OCI-LY1 (cell line): ENCODE measurements at regions not wholly inside any gene's neighbourhood (a gene's known extent, or its start where the extent isn't known, plus 50 kb on each side); places are given as distances from the start of the nearest gene placed in this dataset.

Source experiments
- H2AFZ ChIP-seq: fragments of 200-600 bp; sonication (generic), shearing (Covaris generic); 2 replicates; pipeline ENCODE4 v1.6.0; 2014; ENCODE audit warnings: antibody characterized with exemption, mild to moderate bottlenecking, low read length
- H3F3A ChIP-seq: fragments of 200-600 bp; sonication (generic), shearing (Covaris generic); 2 replicates; pipeline ENCODE4 v1.6.0; 2014; ENCODE audit warnings: mild to moderate bottlenecking, antibody characterized with exemption, low read length, moderate library complexity; ENCODE audit not compliant: insufficient read depth
- H3K27ac ChIP-seq: fragments of 200-600 bp; sonication (generic); 2 replicates; pipeline ENCODE4 v1.5.1; 2014; ENCODE audit warnings: low read length, mixed run types, mild to moderate bottlenecking, low read depth; ENCODE audit not compliant: poor library complexity, severe bottlenecking
- H3K27me3 ChIP-seq: fragments of 200-600 bp; sonication (generic); 2 replicates; pipeline ENCODE4 v1.6.0; 2014; ENCODE audit warnings: antibody characterized with exemption, mild to moderate bottlenecking, low read length, moderate library complexity; ENCODE audit not compliant: insufficient read depth
- H3K36me3 ChIP-seq: fragments of 200-600 bp; sonication (generic); 2 replicates; pipeline ENCODE4 v1.6.1; 2014; ENCODE audit warnings: mild to moderate bottlenecking, antibody characterized with exemption, low read length, moderate library complexity, mixed read lengths; ENCODE audit not compliant: insufficient read depth
- H3K4me1 ChIP-seq: fragments of 200-600 bp; sonication (generic); 2 replicates; pipeline ENCODE4 v1.5.1; 2014; ENCODE audit warnings: mild to moderate bottlenecking, low read length, moderate library complexity; ENCODE audit not compliant: insufficient read depth, severe bottlenecking
- H3K4me2 ChIP-seq: fragments of 200-600 bp; sonication (generic), shearing (Covaris generic); 2 replicates; pipeline ENCODE4 v1.6.1; 2014; ENCODE audit warnings: low read length
- H3K4me3 ChIP-seq: fragments of 200-600 bp; sonication (generic); 2 replicates; pipeline ENCODE4 v1.5.1; 2014; ENCODE audit warnings: low read length, low read depth, mild to moderate bottlenecking, mixed read lengths; ENCODE audit not compliant: poor library complexity, severe bottlenecking
- H3K79me2 ChIP-seq: fragments of 200-600 bp; shearing (Covaris generic); 2 replicates; pipeline ENCODE4 v1.6.1; 2016; ENCODE audit warnings: mixed run types, low read length, mixed read lengths; ENCODE audit not compliant: insufficient read depth
- H3K9ac ChIP-seq: fragments of 200-600 bp; sonication (generic), shearing (Covaris generic); 2 replicates; pipeline ENCODE4 v1.6.1; 2014; ENCODE audit warnings: mild to moderate bottlenecking, low read length, mixed read lengths
- H3K9me2 ChIP-seq: fragments of 200-600 bp; sonication (generic), shearing (Covaris generic); 2 replicates; pipeline ENCODE4 v1.6.1; 2014; ENCODE audit warnings: low read depth, mild to moderate bottlenecking, low read length, mixed read lengths
- H3K9me3 ChIP-seq: fragments of 200-600 bp; shearing (Covaris generic); 2 replicates; pipeline ENCODE4 v1.6.1; 2014; ENCODE audit warnings: low read length, mixed read lengths
- H4K20me1 ChIP-seq: fragments of 200-600 bp; sonication (generic), shearing (Covaris generic); 2 replicates; pipeline ENCODE4 v1.6.0; 2016; ENCODE audit warnings: mild to moderate bottlenecking, low read length; ENCODE audit not compliant: insufficient read depth
- EZH2 ChIP-seq: fragments of 200-600 bp; sonication (generic), shearing (Covaris generic); IDR thresholded peaks from 2 replicates; pipeline ENCODE4 v1.8.0; 2017; ENCODE audit warnings: borderline replicate concordance, mixed run types, mild to moderate bottlenecking, antibody characterized with exemption, low read length, moderate library complexity, mixed read lengths
- TF ChIP-seq, protein P1 (sequence below): fragments of 200-600 bp; sonication (generic), shearing (Covaris generic); IDR thresholded peaks from 2 replicates; pipeline ENCODE4 v1.5.1; 2017; ENCODE audit warnings: mild to moderate bottlenecking, antibody characterized with exemption, low read length, moderate library complexity, mixed read lengths

DNA sequence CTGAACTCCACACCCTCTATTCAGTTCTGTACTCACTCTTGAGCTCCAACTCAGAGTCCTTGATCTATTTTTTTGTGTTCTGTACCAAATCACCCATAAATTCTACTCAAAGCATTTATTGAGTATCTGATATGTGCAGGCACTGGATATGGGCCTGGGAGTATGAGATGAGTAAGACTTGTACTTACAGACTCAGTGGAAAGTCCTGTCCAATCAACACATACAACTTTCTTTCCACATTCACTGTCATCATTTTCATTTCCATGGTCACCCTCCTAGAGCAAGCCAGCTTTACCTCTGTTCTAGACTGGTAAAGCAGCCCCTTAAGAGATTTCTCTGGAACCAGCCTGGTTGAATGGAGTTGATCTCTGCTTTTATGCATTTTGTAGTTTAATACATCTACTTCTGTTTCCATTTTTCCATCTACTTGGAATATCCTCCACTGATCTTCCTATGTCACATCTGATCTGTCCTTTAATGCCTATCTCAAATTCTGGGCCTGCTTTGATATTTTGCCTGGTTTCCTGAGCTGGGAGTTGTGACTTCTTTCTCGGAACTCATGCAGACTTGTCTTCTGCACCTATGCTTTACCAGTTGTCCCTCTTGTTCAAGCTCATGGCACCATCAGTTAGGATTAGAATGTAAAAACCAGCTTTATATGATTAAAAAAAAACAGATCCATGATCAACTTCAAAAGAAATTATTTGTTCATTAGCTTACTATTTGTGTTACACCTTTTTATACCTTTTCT is 96.9 kb upstream of the GLS start:
- Histone ChIP-seq H3K9me2 (no peaks in the 10 kb centered on the region), H3F3A (no peaks in the 10 kb centered on the region), H3K4me1 (no peaks in the 10 kb centered on the region), H3K27ac (no peak overlapping the region), H2AFZ (no peak overlapping the region), H3K36me3 (no peaks in the 10 kb centered on the region), H3K9ac (no peak overlapping the region), H3K79me2 (no peaks in the 10 kb centered on the region), H3K27me3 (peaks cover 4% of the 10 kb centered on the region; the same call in 1 of the 2 replicates), H3K9me3 (peaks cover 5% of the 10 kb centered on the region; the same call in 1 of the 2 replicates), H3K4me3 (no peak overlapping the region), H4K20me1 (no peaks in the 10 kb centered on the region), H3K4me2 (no peak overlapping the region)
- no peak for TF ChIP-seq EZH2
- TF ChIP-seq, protein P1, sequence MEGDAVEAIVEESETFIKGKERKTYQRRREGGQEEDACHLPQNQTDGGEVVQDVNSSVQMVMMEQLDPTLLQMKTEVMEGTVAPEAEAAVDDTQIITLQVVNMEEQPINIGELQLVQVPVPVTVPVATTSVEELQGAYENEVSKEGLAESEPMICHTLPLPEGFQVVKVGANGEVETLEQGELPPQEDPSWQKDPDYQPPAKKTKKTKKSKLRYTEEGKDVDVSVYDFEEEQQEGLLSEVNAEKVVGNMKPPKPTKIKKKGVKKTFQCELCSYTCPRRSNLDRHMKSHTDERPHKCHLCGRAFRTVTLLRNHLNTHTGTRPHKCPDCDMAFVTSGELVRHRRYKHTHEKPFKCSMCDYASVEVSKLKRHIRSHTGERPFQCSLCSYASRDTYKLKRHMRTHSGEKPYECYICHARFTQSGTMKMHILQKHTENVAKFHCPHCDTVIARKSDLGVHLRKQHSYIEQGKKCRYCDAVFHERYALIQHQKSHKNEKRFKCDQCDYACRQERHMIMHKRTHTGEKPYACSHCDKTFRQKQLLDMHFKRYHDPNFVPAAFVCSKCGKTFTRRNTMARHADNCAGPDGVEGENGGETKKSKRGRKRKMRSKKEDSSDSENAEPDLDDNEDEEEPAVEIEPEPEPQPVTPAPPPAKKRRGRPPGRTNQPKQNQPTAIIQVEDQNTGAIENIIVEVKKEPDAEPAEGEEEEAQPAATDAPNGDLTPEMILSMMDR, result no peak

DNA sequence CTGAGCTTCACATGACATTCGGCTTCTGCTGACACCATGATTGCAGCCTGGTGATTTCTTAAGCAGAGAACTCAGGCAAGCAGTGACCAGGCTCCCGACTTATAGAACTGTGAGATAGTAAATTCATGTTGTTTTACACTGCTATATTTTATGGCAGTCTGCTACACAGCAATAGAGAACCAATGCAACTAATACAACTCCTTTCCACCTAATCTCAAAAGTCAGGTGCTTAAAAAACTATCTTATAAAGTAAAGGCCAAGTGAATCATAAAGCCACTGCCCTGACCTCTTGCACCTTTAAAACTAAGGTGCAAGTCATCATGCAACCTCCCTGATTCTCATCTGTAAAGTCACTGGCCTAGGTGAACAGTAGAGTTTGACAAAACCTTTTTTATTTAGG is 95.3 kb upstream of the GLS start:
- TF ChIP-seq, protein P1, result no peak
- no peak for TF ChIP-seq EZH2
- H3K4me1 ChIP-seq, result no peaks in the 10 kb centered on the region
- peaks cover 3% of the 10 kb centered on the region; the same call in 1 of the 2 replicates for H3K9me3 ChIP-seq
- no peak overlapping the region for H3K4me3 ChIP-seq
- no peak overlapping the region for H3K9ac ChIP-seq
- H3K27ac ChIP-seq, result no peak overlapping the region
- H3K9me2 ChIP-seq, result no peaks in the 10 kb centered on the region
- no peaks in the 10 kb centered on the region for H4K20me1 ChIP-seq
- no peaks in the 10 kb centered on the region for H3K79me2 ChIP-seq
- H3K36me3 ChIP-seq, result no peaks in the 10 kb centered on the region
- H3F3A ChIP-seq, result no peaks in the 10 kb centered on the region
- peaks cover 4% of the 10 kb centered on the region; the same call in 1 of the 2 replicates for H3K27me3 ChIP-seq
- H2AFZ ChIP-seq, result no peak overlapping the region
- H3K4me2 ChIP-seq, result no peak overlapping the region

DNA sequence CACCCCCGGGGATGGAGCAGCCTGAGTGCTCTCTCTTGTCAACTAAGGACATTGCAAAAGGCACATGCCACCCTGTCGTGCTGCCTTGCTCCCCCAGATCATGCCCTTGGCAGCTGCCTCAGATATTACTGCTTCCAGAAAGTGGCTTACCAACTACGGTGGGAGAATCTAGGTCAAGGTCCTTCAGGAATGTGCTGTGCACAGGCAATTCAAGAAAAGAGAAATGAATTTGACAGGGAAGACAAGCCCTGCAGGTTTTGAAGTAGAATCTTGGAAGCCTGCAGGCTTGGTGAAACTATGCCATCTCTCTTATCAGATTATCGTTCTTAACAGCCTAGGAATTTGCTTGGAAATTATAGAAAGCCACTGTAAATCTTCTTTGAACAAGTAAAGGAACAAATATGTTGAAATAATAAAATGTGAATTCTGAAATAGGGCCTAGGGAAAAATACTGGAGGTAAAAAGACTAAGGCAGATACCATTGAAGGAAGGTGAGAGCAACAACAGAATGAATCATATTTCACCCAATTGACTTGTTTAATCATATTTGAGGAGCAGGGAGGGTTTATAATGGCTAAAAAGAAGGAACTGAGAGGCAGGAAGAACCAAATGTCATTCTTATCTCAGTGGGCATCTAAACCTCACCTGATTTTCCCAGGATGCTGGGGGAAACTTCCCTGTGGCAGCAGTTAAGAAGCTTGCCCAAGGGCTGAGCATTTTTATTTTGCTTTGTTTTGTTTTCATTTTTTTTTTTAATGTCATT is 94.0 kb upstream of the GLS start:
- Histone ChIP-seq H2AFZ (no peak overlapping the region), H3K9me2 (no peaks in the 10 kb centered on the region), H3K36me3 (no peaks in the 10 kb centered on the region), H4K20me1 (no peaks in the 10 kb centered on the region), H3K9me3 (peaks cover 3% of the 10 kb centered on the region; the same call in 1 of the 2 replicates), H3K27ac (no peak overlapping the region), H3K27me3 (peaks cover 4% of the 10 kb centered on the region; the same call in 1 of the 2 replicates), H3K9ac (no peak overlapping the region), H3K79me2 (no peaks in the 10 kb centered on the region), H3K4me1 (no peaks in the 10 kb centered on the region), H3K4me2 (no peak overlapping the region), H3K4me3 (no peak overlapping the region), H3F3A (no peaks in the 10 kb centered on the region)
- TF ChIP-seq, protein P1, result no peak
- no peak for TF ChIP-seq EZH2
